ENCODE measurements at regions not wholly inside any gene's neighbourhood (a gene's known extent, or its start where the extent isn't known, plus 50 kb on each side); places are given as distances from the start of the nearest gene placed in this dataset.

DNA sequence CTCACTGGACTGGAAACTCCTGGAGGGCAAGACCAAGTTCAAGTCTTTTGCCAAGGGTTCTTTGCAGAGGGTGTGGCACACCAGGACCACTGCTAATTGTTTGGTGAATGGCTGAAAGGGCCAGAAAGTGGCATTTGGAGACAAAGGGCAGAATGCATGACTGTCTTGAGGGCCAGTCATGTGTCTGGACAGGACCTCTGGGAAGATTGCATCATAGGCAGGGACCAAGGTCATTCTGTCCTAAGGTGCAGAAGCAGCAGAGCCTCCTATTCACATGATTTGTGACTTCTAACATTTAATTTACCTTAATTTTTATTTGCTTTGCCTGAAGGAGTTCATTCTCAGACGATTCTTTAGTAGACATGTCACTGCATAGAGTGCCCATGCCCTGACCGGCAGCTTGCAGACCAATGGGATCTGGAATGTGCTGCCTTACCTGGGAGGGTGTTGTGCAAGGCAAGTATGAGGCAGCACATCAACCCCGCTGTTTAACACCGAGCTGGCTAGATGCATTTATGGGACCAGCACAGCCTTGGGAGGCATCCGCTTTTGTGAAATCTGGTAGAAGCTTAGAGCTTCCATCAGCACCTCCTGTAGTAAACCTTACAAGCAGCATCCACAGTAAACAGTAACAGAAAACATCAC is 62.3 kb upstream of the MAF start:
- DNase-seq (ENCODE audit: low read depth, low spot score): no peak

DNA sequence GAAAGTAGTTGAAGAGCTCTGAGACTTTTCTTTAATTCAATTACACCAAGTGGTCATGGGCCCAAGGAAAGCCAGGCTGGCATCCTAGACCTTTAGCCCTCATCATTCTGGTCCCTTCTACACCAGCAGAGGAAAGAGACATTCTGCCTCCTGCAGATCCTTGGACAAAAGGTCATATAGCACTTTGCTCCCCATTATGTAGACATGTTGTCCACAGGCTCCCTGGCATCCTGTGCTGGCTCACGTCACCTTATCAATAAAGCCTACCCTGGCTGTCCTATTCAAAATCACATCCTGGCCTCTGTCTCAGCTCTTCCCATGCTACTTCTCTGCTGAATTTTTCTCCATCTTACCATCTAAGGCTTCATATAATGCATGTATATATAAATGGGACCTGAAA is 61.6 kb upstream of the MAF start:
- DNase-seq (ENCODE audit: low read depth, low spot score): no peak

DNA sequence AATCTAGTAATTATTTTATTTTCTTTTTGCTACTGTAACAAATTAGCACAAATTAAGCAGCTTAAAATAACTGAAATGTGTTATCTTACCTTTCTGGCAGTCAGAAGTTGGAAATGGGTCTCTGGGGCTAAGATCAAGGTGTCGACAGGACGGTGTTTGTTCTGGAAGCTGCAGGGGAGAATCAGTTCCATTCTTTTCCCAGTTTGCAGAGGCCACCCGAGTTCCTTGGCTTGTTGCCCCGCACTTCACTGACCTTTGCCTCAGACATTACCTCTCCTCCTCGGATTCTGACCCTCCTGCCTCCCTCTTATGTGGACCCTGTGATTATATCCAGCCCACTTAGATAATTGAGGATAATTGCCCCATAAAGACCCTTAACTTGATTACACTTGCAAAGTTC is 61.0 kb upstream of the MAF start:
- DNase-seq (ENCODE audit: low read depth, low spot score): no peak

DNA sequence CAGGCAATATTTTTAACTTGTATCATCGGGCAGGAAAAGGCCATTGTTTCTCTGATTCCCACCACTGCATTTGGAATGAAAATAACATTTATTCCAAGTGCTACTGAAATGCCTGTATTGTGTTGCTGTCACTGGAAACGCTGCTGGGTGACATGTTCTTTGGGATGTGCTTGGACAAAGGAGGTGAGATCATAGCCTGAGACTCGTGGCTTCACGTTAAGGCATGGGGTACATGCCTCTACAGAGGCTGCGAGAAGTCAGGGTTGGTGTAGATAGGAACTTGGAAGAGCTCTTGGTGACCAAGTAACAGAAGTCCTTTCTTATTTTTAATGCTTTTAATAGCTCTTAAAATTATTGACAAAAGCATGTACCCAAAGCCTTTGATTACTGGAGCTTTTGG is 58.8 kb upstream of the MAF start:
- no peak for DNase-seq (ENCODE audit: low read depth, low spot score)

DNA sequence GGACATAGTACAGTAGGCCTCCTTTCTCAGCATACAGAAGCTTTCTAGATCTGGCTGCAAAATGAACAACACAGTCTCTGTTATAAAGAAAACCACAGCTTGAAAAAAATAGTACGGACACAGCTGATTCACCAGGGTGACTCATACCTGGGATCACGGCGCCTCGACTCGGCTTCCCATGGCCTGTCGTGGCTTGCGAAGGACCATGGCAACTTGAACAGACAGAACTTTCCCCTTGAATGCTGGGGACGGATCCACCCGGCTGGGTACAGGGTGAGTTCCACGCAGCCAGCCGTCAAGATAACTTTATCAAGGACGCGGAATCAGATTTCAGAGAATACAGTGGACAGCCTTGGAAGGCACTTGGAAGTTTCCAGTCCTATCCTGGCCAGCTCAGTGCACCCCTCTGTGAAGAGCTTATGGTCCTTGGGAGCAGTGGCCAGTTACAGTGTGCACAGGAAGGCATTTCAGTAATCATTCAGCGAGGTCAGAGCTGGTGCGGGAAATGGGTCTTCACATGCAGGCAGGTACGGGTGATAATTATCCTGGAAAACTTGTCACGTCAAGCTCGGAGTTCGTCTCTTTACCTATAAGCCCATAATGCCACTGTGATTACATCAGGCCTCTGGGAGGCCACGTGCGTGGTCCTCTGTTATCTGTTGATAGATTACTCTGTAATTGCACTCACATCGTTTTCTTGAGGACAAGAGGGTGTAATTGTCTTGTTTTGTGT is 57.9 kb upstream of the MAF start:
- DNase-seq (ENCODE audit: low read depth, low spot score): no peak

DNA sequence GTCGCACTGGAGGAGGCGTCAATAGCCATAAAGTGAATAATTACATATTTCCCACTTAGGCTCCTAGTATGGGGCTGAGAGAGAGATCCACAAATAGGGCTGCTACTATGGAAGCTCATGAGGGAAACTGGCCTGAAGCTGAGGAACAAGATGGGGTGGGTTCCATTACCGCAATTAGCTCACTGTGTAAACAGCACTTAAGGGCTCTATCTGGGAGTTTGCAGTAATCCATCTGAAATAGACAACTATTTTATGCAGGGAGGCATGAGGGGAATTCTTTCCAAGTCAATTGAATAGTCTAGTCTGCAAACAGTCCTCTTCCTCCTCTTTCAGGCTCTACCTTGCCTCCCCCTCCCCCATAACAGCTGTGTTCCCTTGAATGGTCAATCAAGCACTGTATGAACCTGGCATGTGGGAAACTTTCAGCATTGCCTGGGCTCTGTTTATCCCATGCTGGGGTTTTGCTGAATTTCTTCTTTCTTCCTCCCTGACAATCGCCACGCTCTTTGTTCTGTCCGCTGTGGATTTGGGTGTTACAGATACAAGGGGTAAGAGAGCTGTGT is 56.1 kb upstream of the MAF start:
- no peak for DNase-seq (ENCODE audit: low read depth, low spot score)

DNA sequence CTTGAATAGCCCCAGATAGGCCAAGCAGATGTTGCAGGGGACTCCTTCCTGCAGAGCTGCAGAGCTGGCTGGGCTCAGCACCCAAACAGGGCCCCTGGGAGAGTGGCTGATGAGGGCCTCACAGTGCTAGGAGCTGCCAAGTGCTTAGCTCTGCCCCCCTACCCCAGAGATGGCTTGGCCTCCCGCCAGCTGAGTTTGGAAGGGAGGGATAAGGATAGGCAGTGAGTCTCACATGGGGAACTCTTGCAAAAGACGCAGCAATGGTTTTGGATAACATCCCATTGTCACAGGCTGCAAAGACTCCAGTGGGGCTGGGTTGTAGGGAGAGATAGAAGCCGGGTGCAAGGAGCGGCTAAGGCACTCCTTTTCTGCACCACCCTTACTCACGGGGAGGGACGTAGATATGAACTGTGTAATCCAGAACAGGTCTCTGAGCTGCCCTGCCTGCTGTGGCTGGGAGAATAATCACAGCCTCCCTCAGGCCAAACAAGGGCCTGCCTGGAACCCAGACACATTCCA is 52.9 kb upstream of the MAF start:
- DNase-seq (ENCODE audit: low read depth, low spot score): no peak

DNA sequence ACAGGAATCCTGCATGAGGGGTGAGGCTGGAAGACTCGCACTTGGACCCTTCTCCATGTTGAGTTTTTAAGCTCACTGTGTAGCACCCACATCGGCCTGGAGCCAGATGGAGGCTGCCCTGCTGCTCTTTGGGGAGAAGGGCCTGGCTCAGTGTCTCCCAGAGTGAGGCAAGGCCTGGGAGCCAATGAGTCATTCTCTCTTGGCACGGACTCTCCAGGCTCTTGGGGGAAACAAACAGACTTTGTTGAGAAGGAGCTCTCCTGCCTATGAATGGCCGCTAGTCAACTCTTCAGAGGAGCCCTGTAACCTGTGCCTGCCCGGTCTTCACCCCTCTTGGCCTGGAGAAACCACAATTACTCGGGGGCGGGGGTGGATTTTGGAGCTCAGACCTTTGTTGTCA is 50.8 kb upstream of the MAF start:
- DNase-seq (ENCODE audit: low read depth, low spot score): no peak
